Common myeloid progenitor, CD34-positive (primary cell): ENCODE measurements at regions not wholly inside any gene's neighbourhood (a gene's known extent, or its start where the extent isn't known, plus 50 kb on each side); places are given as distances from the start of the nearest gene placed in this dataset.

Experiments used
- CTCF ChIA-PET: fragments of 350-600 bp; sonication (Branson Sonifier 250); formaldehyde crosslinking; loops from one replicate; lab custom pipeline; 2021; ENCODE audit warnings: antibody characterized with exemption; lab: Charles Lee
- POLR2A ChIA-PET: fragments of 350-600 bp; sonication (Branson Sonifier 250); formaldehyde crosslinking; loops from one replicate; lab custom pipeline; 2021; ENCODE audit warnings: antibody characterized with exemption; lab: Charles Lee
- DNase-seq, 3 donors: peaks; one replicate each; pipeline versions ENCODE4 v3.0.0 to v3.0.0-alpha.2; 2013
- H3K27ac ChIP-seq, 2 experiments: 1 replicate in 1 of 2; 2 replicates in 1 of 2; pipeline ENCODE4 v1.7.0; 2013; ENCODE audit warnings: inconsistent platforms in 2 of 2, low read length in 2 of 2, mild to moderate bottlenecking in 2 of 2, low read depth in 1 of 2, moderate library complexity in 1 of 2; ENCODE audit not compliant: severe bottlenecking in 2 of 2, insufficient read depth in 1 of 2, poor library complexity in 1 of 2
- H3K27me3 ChIP-seq, 5 experiments: replicated peaks in 2 of 5; 1 replicate in 3 of 5; 2 replicates in 2 of 5; pipeline versions ENCODE4 v1.6.1 to v1.7.0; 2013; ENCODE audit warnings: low read length in 4 of 5, mild to moderate bottlenecking in 2 of 5, moderate library complexity in 2 of 5, inconsistent platforms in 1 of 5; ENCODE audit not compliant: insufficient read depth in 5 of 5, control insufficient read depth in 4 of 5
- H3K36me3 ChIP-seq, 4 experiments: 1 replicate in 2 of 4; 2 replicates in 2 of 4; pipeline versions ENCODE4 v1.6.1 to v1.7.0; 2013; ENCODE audit warnings: low read length in 3 of 4, control low read depth in 1 of 4, mild to moderate bottlenecking in 1 of 4; ENCODE audit not compliant: control insufficient read depth in 4 of 4, insufficient read depth in 4 of 4
- H3K4me1 ChIP-seq, 4 experiments: 1 replicate in 3 of 4; 2 replicates in 1 of 4; pipeline versions ENCODE4 v1.6.1 to v1.7.1; 2013; ENCODE audit warnings: low read length in 3 of 4, mild to moderate bottlenecking in 3 of 4, control low read depth in 1 of 4, inconsistent platforms in 1 of 4, moderate library complexity in 1 of 4; ENCODE audit not compliant: control insufficient read depth in 4 of 4, insufficient read depth in 4 of 4; ENCODE audit errors: control extremely low read depth in 1 of 4
- H3K4me3 ChIP-seq, 7 experiments: 1 replicate in 4 of 7; 2 replicates in 3 of 7; pipeline versions ENCODE4 v1.5.1 to v1.7.0; 2013; ENCODE audit warnings: mild to moderate bottlenecking in 7 of 7, low read length in 6 of 7, moderate library complexity in 6 of 7, inconsistent platforms in 2 of 7, low read depth in 2 of 7, control low read depth in 1 of 7; ENCODE audit not compliant: insufficient read depth in 4 of 7, control insufficient read depth in 1 of 7; ENCODE audit errors: extremely low read depth in 1 of 7
- H3K9me3 ChIP-seq, 5 experiments: 1 replicate in 4 of 5; 2 replicates in 1 of 5; pipeline versions ENCODE4 v1.6.1 to v1.7.1; 2013; ENCODE audit warnings: low read length in 4 of 5, mild to moderate bottlenecking in 2 of 5, inconsistent platforms in 1 of 5, low read depth in 1 of 5, moderate library complexity in 1 of 5; ENCODE audit not compliant: control insufficient read depth in 4 of 5, insufficient read depth in 2 of 5; ENCODE audit errors: control extremely low read depth in 1 of 5
- WGBS: methylation state at CpG from one replicate; pipeline ENCODE4 v1.1.5; 2013; ENCODE audit not compliant: insufficient coverage; 5-methylcytosine and 5-hydroxymethylcytosine counted together

DNA sequence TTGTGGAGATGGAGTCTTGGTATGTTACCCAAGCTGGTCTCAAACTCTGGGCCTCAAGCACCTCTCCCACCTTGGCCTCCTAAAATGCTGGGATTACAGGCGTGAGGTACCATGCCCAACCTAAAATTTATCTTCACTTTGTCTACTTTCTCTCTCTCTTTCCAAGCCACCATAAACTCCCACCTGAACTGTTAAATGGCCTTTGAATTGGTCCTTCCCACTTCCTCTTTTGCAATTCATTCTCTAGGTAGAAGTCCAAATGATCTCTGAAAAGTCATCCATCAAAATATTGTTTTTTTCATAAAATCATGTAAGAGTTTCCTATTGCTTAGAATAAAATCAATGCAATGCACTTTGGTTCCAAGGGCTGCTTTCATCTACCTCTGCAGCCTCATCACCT, 90.1 kb upstream of the CELF2 start:
- DNase-seq: no peak
- ChIA-PET CTCF (no interaction called here), POLR2A (no interaction called here)
- Histone ChIP-seq H3K36me3 (no peaks in the 10 kb centered on the region), H3K27ac (no peak overlapping the region), H3K4me3 (no peak overlapping the region), H3K27me3 (peaks cover 0 to 7% (median 0%) of the 10 kb centered on the region in 5 experiments), H3K4me1 (no peaks in the 10 kb centered on the region), H3K9me3 (no peaks in the 10 kb centered on the region)
- 100% methylated on average over 1 of the region's 1 CpG for WGBS

DNA sequence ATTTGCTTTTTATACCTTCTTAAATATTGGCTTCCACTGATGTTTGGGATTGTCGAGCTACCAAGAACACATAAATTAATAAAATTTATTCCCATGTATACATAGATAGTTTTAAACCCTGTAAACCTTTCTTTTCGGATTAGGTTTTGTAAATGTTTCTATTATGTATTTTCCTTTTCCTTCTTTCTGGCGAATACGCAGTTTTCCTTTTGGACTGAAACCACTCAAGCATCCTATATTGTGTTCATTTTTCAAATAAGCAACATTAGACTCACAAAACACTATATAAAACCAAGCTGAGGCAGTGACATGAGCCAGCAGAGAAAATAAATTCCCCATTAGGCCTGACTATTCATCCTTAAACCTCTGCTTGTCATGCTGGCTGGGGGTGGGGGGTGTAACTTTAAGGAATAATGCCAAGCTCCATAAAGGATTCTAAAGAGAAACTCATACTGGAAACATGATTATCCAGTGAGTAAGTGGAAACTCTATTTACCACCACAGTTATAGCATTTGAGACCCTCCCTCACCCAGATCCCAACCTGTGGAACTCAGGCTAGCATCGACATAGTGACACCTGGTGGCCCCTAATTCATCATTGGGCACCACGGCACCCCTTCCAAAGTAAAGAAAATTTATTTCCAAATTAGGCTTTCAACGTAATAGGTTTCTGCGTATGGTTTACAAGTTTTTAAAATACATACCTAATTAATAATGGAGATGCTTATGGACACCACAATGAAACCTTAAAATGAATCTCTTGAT, 86.5 kb upstream of the CELF2 start:
- ChIA-PET CTCF (interaction anchor here (0.6 kb wide), 1 partner anchor 84 kb away, joined by 3 read pairs; no protein-coding TSS in a partner anchor), POLR2A (no interaction called here)
- Histone ChIP-seq H3K4me3 (no peak overlapping the region), H3K27ac (no peak overlapping the region), H3K4me1 (no peaks in the 10 kb centered on the region), H3K27me3 (peaks cover 0 to 6% (median 0%) of the 10 kb centered on the region in 5 experiments), H3K36me3 (no peaks in the 10 kb centered on the region), H3K9me3 (no peaks in the 10 kb centered on the region)
- 93% methylated on average over 3 of the region's 8 CpGs for WGBS
- no peak for DNase-seq

DNA sequence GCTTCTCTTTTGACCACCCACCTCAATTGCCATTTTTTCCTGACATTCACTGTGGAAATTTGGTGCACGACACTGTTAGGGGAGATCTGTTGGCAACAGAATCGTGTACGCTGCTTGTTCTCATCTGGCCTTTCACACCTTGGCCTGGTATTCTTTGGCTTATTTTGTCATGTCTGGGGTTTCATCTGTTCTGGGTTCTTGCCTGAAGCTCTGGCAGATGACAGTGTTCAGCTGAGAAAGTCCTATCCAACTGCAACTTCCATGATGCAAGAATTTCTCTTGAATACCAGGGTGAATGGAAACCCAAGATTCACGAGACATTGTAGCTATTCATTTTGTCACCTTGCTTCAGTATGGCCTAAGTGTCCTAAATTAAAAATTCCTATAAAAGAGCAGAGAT, 82.6 kb upstream of the CELF2 start:
- ChIA-PET CTCF (no interaction called here), POLR2A (no interaction called here)
- Histone ChIP-seq H3K36me3 (no peaks in the 10 kb centered on the region), H3K9me3 (no peaks in the 10 kb centered on the region), H3K4me3 (no peak overlapping the region), H3K27me3 (peaks cover 0 to 4% (median 0%) of the 10 kb centered on the region in 5 experiments), H3K27ac (no peak overlapping the region), H3K4me1 (no peaks in the 10 kb centered on the region)
- no peak for DNase-seq
- 100% methylated on average over 4 of the region's 4 CpGs for WGBS

DNA sequence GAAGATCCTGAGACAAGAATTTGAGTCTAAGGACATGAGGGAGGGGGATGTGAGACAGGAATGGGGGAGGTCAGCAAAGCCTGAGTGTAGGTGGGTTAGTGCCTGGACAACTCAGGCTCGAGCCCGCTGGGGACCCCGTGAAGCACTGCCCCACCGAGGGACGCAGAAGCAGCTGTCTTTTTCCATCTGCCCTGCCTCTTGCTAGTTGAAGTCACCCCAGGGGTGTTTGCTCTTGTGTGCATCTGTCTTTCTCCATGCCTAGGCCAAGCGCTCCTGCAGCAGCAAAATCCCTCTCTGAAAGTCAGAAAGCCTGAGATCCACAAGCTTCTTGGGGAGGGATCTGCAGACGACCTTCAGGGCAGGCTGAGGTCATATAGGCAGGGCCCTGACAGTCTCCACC, 79.0 kb upstream of the CELF2 start:
- POLR2A ChIA-PET: no interaction called here
- no peak for DNase-seq

DNA sequence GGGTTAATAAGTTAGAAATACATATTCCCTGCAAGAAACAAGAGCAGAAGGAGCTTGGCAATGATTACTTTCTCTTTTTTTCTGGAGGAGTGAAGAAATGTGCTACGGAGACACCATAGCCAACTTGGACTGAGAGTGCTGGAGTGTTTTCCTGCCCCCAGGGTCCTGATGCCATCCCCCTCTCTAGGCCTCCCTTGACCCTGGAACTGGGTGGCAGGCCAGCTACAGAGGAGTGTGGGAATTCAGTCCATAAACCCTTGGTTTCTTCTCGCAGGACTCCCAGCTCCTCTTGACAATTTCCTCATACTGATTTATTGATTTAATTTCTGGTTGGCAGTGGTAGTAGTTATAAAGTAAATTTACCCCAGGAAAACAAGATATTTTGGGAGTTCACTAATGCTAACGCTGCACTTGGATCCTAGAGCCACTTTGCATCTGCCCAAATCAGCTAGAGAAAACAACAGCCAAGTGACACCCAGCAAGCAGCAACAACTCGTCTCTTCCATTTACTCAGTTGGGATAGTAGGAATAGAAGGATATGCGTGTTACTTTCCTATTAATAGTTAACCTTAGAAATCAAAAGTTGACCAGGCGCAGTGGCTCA, 76.4 kb upstream of the CELF2 start:
- Histone ChIP-seq H3K4me1 (no peaks in the 10 kb centered on the region), H3K27me3 (no peaks in the 10 kb centered on the region), H3K27ac (no peak overlapping the region), H3K36me3 (no peaks in the 10 kb centered on the region), H3K4me3 (no peak overlapping the region), H3K9me3 (peaks cover 0 to 14% (median 1%) of the 10 kb centered on the region in 5 experiments)
- no CpG with 5 or more reads among the region's 6 CpGs for WGBS
- no peak for DNase-seq
- ChIA-PET POLR2A (no interaction called here), CTCF (no interaction called here)

More for the DNA sequence above, 79.0 kb upstream of the CELF2 start:
- Histone ChIP-seq H3K4me1 (no peaks in the 10 kb centered on the region), H3K36me3 (no peaks in the 10 kb centered on the region), H3K9me3 (peaks cover 0 to 4% (median 0%) of the 10 kb centered on the region in 5 experiments), H3K27me3 (peaks cover 0 to 4% (median 0%) of the 10 kb centered on the region in 5 experiments), H3K27ac (no peak overlapping the region), H3K4me3 (no peak overlapping the region)
- CTCF ChIA-PET: no interaction called here
- 95% methylated on average over 7 of the region's 7 CpGs for WGBS

DNA sequence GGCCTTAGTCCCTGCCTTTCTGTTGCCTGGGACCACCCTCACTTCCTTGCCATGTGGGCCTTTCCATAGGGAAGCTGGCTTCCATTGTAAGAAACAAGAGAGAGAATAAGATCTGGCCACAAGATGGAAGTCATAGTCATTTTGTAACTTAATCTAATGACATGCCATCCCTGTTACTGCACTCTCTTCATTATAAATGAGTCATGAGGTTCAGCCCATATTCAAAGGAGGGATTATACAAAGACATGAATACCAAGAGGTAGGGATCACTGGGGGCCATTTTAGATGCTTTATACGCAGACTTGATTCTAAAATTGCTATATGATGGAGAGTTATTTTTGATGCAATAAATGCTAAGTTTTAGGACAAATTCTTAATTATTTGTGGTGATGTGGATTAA, 75.2 kb upstream of the CELF2 start:
- no peak overlapping the region for H3K27ac ChIP-seq
- peaks cover 0 to 14% (median 1%) of the 10 kb centered on the region in 5 experiments for H3K9me3 ChIP-seq
- H3K4me3 ChIP-seq: no peak overlapping the region
- ChIA-PET POLR2A (interaction anchor here (0.7 kb wide), 1 partner anchor 14 kb away, joined by 5 read pairs; no protein-coding TSS in a partner anchor), CTCF (no interaction called here)
- WGBS: 100% methylated on average over 1 of the region's 1 CpG
- H3K36me3 ChIP-seq: no peaks in the 10 kb centered on the region
- no peak for DNase-seq
- H3K4me1 ChIP-seq: no peaks in the 10 kb centered on the region
- H3K27me3 ChIP-seq: no peaks in the 10 kb centered on the region

DNA sequence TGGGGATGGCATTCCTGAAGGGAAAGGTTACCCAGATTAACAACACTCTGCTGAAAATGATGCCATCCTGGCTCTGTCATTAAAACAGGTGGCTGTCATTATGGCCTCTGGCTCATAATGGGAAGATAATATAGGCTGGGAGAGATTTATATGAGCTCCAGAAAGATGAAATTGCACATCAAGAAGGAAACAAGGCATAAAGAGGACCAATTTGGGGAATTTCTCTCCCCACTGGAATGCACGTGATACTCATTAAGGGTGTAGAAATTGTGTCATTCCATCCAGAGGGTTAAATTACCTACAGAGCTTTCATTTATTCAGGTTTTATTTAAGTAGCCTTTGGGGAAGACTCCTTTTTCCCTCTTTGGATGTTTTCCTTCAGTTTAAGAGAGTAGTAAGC, 71.6 kb upstream of the CELF2 start:
- no peak overlapping the region for H3K27ac ChIP-seq
- ChIA-PET POLR2A (no interaction called here), CTCF (no interaction called here)
- 100% methylated on average over 1 of the region's 1 CpG for WGBS
- H3K4me1 ChIP-seq: no peaks in the 10 kb centered on the region
- peaks cover 0 to 11% (median 1%) of the 10 kb centered on the region in 5 experiments for H3K9me3 ChIP-seq
- no peaks in the 10 kb centered on the region for H3K36me3 ChIP-seq
- H3K4me3 ChIP-seq: no peak overlapping the region
- H3K27me3 ChIP-seq: no peaks in the 10 kb centered on the region
- no peak for DNase-seq
